NCI-H2196 treated with DMSO at 0.1 percent for 48 hours (cell line): ENCODE measurements at regions not wholly inside any gene's neighbourhood (a gene's known extent, or its start where the extent isn't known, plus 50 kb on each side); places are given as distances from the start of the nearest gene placed in this dataset.
"Not testable (repeated sequence)": the region's sequence is repeated elsewhere in the genome, so short reads cannot be mapped to it uniquely, and the experiment has no call there.

Experiments used
- DNase-seq: peaks from one replicate; lab custom pipeline; 2025; ENCODE audit not compliant: unreplicated experiment; lab: John Stamatoyannopoulos, UW

DNA sequence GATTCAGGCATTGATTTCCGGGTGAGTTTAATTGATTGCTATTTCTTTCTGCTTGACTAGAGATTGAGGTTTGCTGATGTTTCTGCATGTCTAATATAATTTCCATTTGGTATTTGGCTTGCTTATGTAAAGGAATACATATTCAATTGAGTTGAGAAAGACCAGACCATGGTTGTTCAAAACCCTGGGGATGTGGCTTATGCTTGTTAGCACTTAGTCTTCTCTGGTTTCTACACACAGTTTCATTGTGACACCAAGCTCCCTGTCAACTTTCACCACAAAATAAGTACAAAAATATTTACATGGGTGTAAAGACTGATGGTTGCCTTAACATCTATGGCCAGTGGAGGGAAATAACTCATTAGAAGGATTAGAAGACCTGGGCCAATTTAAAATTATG lies 209.6 kb downstream of the CDH26 start:
- DNase-seq: no peak

DNA sequence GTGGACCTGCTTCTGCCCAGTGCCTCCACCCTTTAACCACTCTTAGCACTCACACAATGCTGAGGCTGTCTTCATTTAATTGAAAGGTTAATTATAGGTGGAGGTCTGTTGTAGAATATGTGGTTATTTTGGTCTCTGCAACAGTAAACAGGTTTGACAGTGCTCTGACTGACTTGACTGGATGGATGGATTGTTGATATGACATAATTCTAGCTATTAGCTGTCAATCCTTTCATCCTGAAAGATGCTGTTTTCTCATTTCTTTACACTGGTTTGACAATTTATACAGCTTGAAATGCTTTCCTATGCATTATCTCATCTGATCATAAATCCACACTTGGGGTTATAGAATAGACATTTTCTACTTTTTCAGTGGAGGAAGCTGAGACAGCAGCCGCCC lies 210.7 kb downstream of the CDH26 start:
- DNase-seq: no peak

DNA sequence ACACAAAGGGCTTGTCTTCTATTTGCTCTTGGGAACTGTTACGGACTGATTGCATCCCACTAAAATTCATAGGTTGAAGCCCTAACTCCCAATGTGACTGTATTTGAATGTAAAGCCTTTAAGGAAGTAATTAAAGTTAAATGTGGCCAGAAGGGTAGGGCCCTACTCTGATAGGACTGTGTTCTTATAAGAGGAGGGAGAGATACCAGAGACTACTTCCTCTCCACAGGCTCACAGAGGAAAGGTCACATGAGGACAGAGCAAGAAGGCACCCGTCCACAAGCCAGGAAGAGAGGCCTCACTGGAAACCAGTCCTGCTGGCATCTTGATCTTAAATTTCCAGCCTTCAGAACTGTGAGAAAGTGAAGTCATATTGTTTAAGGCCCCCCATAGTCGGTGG lies 211.9 kb downstream of the CDH26 start:
- no peak for DNase-seq

- DNase-seq: no peak
These were observed 213.1 kb downstream of the CDH26 start for GRCh38 chr20:60171313-60171712.

- no peak for DNase-seq
These were observed 213.5 kb downstream of the CDH26 start for GRCh38 chr20:60171738-60172137.

GRCh38 chr20:60172346-60172984 lies 214.2 kb downstream of the CDH26 start:
- no peak for DNase-seq

GRCh38 chr20:60177080-60177479 lies 218.9 kb downstream of the CDH26 start:
- DNase-seq: no peak

DNA sequence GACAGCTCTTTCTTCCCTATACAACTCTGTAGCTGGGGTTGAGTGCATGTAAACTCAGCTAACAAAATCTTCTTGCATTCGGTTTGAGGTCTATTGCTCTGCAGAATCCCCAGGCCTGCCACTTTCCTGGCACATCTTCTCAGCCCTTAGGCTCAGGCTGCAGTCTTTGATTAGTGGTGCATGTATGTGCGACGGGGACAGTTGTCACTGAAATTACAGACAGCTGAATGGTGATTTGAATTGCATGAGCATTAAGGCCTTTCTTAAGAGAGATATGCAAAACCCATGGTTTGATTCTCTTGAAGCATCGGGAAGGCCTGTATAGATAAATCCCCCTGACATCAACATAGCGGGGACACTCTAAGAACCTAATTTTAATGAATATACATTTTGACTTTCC lies 222.8 kb downstream of the CDH26 start:
- DNase-seq: no peak

- no peak for DNase-seq
These were observed 228.2 kb downstream of the CDH26 start for GRCh38 chr20:60186412-60186811.

GRCh38 chr20:60187683-60188082 lies 229.5 kb downstream of the CDH26 start:
- no peak for DNase-seq

DNA sequence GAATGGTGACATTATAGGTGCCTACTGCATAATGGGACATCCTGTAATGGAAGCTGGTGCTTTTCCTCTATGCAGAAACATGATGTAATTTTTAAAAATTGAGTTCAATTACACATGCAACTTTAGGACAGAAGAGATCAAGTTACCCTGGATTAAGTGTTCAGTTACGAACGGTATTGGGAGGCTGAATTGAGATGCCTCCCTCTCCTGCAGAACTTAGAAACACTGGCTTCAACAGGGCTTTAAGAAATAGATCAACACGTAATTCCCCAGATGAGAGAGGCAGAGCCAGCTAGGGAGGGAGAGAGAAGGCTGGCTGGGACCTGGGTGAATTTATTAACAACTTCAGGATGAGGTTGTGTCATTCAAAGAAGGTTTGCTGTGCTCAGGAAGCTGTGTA lies 232.8 kb downstream of the CDH26 start:
- no peak for DNase-seq

DNA sequence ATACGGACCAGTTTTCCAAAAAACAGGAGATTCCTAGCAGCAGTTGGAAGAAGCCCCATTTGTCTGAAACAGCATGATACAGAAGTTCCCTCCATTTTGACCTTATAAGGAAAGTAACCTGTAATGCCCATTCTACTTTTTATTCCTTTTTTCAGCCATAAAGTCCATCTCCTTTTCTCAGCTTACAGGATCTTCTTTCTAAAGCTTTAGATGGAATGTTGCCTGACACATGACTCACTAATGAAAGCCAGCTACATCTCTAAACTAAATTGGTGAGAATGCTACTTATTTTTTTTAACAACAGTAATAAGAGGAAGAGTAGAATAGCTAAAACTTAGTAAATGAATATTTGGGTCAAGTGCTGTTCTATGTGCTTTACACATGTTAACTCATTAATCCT lies 234.1 kb downstream of the CDH26 start:
- no peak for DNase-seq

- DNase-seq: not testable (repeated sequence)
These were observed 240.9 kb downstream of the CDH26 start for GRCh38 chr20:60199132-60199531.

DNA sequence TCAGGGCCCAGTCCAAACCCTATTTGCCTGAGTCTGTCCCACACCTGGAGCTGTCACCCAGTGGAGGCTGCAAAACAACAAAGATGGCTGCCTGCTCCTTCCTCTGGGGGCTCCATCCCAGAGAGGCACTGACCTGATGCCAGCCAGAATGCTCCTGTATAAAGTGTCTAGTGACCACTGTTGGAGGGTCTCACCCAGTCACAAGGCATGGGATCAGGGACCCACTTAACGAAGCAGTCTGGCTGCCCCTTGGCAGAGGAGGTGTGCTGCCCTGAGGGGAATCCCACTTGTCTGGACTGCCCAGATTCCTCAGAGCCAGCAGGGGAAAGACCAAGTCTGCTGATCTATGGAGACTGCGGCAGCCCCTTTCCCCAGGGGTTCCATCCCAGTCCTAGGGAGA lies 241.6 kb downstream of the CDH26 start:
- DNase-seq: no peak

DNA sequence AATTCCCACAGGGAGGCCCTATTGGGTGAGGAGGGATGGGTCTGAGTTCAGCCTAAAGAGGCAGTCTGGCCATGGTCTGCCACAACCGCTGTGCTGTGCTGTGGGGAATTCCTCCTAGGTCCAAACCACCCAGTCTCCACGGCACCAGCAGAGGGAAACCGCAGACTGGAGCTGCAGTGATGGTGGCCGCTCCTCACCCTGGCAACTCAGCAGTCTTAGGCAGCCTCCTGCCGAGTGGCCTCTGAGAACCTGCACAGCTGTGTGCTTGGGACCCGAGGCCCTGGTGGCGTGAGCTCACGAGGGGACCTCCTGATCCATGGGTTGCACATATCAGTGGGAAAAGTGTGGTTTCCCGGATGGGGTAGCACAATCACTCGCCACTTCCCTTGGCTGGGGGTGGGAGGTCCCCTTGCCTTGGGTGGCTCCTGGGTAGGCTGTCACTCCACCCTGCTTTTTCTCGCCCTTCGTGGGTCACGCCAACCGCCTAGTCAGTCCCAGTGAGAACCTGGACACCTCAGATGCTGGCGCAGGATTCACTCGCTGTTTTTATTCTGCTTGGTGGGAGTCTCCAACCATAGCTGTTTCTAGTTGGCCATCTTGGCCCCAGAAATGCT lies 242.2 kb downstream of the CDH26 start:
- no peak for DNase-seq

DNA sequence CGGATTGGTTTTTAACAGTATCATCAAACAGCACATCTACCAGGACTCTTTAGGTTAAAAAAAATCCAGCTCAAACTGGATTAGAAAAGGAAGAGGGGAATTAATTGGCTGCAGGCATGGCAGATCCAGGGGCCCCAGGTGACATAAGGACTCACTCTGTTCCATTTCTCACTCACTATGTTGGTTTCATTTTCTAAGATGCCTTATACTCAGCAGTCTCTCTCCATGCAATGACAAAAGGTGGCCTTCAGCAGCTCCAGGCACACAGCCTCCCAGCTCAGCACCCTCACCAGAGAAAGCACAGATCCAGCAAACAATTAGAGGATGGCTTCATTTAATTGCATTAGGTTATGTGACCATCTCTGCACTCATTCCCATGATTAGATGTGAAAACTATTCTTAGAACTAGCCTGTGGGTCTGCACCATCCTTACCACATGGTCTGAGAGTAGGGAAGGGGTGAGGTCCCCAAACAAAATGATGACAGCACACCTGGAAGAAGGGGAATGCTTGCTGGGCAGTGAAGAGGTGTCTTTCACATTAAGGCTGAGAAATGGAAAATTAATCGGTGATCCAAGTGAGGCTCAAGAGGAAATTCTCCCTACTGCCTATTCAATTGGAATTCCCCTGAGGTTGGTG lies 243.1 kb downstream of the CDH26 start:
- DNase-seq: no peak

- no peak for DNase-seq
These were observed 243.8 kb downstream of the CDH26 start for GRCh38 chr20:60202046-60202445.

DNA sequence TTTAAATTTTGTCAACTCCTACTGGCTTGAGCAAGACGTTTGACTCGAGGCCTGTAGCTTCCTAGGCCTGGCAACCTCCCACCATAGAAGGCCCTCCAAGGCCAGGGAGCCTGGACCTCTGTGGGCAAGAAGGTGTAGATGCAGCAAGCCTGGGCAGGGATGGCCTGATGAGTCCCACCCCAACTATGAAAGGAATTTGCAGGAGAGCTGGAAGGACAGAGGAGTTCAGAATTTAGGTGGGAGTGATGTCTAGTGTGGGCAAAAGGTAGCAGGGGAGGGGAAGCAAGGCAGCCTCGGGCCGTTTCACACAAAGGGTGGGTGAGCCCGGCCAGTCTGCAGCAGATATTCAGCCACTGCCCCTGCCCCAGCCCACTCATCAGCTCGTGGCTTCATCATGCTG lies 245.2 kb downstream of the CDH26 start:
- no peak for DNase-seq

DNA sequence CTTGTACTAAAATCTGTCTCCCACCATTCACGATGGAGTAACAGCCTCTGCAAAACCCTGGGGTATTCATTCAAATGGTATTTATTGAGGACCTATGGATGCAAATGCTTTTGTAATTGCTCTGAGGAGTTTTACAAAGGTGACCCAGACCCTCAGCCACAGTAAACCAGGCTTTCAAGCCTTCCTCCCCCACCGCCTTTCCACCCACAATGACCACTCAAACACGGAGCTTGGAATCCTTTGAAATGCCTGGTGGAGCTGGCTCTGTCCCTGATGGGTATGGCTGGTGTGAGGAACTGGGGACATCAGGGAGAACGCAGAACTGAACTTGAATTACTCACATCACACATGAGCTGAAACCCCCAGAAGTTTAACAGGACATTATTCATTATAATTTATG lies 246.4 kb downstream of the CDH26 start:
- DNase-seq: no peak

- DNase-seq: no peak
These were observed 248.0 kb downstream of the CDH26 start for GRCh38 chr20:60206259-60206658.

DNA sequence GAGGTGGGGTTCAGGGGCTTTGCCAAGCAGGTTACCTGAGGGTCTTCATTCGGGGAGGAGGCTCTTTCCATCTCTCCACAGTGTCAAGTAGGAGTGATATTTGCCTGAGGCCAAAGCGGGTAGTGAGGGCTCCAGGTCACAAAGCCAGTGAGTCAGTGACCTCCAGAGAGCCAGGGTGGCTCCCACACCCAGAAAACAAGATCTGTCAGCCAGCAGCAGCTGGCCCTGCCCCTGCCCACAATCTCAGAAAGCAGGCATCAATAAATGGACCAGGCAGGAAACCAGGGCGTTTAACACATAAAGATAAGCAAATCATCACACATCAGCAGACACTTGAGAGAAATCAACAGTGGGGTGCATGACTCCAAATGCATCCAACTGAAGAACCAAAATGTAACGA lies 250.8 kb downstream of the CDH26 start:
- DNase-seq: no peak

- DNase-seq: peak; percentile 13
These were observed 252.8 kb downstream of the CDH26 start for GRCh38 chr20:60210779-60211617.
